ENCODE measurements at regions not wholly inside any gene's neighbourhood (a gene's known extent, or its start where the extent isn't known, plus 50 kb on each side); places are given as distances from the start of the nearest gene placed in this dataset.

DNA sequence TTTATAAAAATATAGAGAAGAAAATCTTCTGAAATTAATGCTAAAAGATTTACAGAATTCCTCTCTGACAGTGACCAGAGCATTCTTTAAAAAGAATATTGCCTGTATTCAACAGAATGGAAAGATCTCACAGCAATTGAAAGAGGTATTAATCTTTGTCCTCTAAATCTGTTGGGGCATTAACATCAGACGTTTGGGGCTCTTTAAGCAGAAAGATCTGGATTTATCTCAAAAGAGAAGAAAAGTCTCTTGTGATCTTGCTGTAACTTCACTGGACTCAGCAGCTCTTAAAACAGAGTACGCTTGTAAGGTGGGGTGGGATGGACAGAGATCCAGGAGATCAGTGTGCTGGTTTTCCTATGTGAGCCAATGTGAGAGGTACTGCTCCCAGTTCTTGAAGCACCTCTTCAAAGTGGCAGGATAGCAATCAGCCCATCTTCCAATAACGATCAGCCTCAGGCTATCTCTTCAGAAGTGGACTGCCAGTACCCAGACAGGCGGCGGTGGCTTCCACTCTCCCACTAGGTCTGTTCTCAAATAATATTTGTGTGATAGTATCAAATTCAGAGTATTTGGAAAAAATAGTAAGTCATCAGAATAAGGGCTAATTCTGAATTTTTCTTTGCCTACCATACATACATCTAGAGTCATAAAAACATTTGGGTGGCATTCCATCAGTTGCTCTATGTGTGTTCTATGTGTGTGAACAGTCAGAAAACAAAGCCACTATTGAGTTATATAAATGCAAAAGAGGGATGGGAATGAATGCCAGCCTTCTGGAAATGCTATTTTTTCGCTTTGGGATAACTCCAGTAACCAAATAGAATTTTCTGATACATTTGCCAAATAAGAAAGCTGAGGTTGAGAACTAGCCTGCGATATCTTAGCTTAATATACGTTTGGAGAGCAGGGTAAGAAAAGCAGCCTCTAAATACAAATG, 237.4 kb upstream of the RGS6 start:
- Histone ChIP-seq H3K4me3 (no peak overlapping the region), H3K4me1 (ENCODE audit: control insufficient read depth in 5 of 5, insufficient read depth in 5 of 5, low read length in 5 of 5) (peaks cover 2 to 35% (median 5%) of the 10 kb centered on the region in 5 donors), H3K27ac (ENCODE audit: low read depth in 1 of 2, low read length in 1 of 2) (no peak overlapping the region), H3K9ac (ENCODE audit: insufficient read depth in 1 of 2, low read length in 2 of 2) (no peak overlapping the region), H3K9me3 (ENCODE audit: control insufficient read depth in 4 of 4, insufficient read depth in 3 of 4, low read length in 3 of 4) (no peaks in the 10 kb centered on the region), H3K27me3 (ENCODE audit: control insufficient read depth in 3 of 3, insufficient read depth in 3 of 3, low read length in 2 of 3) (no peaks in the 10 kb centered on the region), H3K36me3 (ENCODE audit: control insufficient read depth in 4 of 4, insufficient read depth in 4 of 4, low read length in 4 of 4) (peaks cover 0 to 3% (median 0%) of the 10 kb centered on the region in 4 donors)
- DNase-seq (peak in 1 of 3 donors; percentile 25), ATAC-seq (ENCODE audit: insufficient read depth, low FRiP score) (no peak)
- TF ChIP-seq, protein P1, sequence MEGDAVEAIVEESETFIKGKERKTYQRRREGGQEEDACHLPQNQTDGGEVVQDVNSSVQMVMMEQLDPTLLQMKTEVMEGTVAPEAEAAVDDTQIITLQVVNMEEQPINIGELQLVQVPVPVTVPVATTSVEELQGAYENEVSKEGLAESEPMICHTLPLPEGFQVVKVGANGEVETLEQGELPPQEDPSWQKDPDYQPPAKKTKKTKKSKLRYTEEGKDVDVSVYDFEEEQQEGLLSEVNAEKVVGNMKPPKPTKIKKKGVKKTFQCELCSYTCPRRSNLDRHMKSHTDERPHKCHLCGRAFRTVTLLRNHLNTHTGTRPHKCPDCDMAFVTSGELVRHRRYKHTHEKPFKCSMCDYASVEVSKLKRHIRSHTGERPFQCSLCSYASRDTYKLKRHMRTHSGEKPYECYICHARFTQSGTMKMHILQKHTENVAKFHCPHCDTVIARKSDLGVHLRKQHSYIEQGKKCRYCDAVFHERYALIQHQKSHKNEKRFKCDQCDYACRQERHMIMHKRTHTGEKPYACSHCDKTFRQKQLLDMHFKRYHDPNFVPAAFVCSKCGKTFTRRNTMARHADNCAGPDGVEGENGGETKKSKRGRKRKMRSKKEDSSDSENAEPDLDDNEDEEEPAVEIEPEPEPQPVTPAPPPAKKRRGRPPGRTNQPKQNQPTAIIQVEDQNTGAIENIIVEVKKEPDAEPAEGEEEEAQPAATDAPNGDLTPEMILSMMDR (IDR thresholded peaks at IDR 0.05; ENCODE audit: control extremely low read depth, extremely low read depth) = no peak
- 85 to 88% methylated on average over 8 of the region's 8 CpGs for WGBS, 2 donors

- WGBS, 2 donors = 72 to 87% methylated on average over 6 of the region's 6 CpGs
- H3K36me3 ChIP-seq (ENCODE audit: control insufficient read depth in 4 of 4, insufficient read depth in 4 of 4, low read length in 4 of 4) = peaks cover 0 to 3% (median 0%) of the 10 kb centered on the region in 4 donors
- ATAC-seq (ENCODE audit: insufficient read depth, low FRiP score) (no peak), DNase-seq (peak in 2 of 3 donors; percentile 57 to 73)
- TF ChIP-seq, protein P1 (IDR thresholded peaks at IDR 0.05; ENCODE audit: control extremely low read depth, extremely low read depth) = no peak
- no peak overlapping the region for H3K9ac ChIP-seq (ENCODE audit: insufficient read depth in 1 of 2, low read length in 2 of 2)
- H3K27me3 ChIP-seq (ENCODE audit: control insufficient read depth in 3 of 3, insufficient read depth in 3 of 3, low read length in 2 of 3) = no peaks in the 10 kb centered on the region
- no peaks in the 10 kb centered on the region for H3K9me3 ChIP-seq (ENCODE audit: control insufficient read depth in 4 of 4, insufficient read depth in 3 of 4, low read length in 3 of 4)
- no peak overlapping the region for H3K27ac ChIP-seq (ENCODE audit: low read depth in 1 of 2, low read length in 1 of 2)
- peaks cover 2 to 32% (median 5%) of the 10 kb centered on the region in 5 donors for H3K4me1 ChIP-seq (ENCODE audit: control insufficient read depth in 5 of 5, insufficient read depth in 5 of 5, low read length in 5 of 5)
- no peak overlapping the region for H3K4me3 ChIP-seq
Observed at GRCh38 chr14:71695611-71696350, 236.4 kb upstream of the RGS6 start.

DNA sequence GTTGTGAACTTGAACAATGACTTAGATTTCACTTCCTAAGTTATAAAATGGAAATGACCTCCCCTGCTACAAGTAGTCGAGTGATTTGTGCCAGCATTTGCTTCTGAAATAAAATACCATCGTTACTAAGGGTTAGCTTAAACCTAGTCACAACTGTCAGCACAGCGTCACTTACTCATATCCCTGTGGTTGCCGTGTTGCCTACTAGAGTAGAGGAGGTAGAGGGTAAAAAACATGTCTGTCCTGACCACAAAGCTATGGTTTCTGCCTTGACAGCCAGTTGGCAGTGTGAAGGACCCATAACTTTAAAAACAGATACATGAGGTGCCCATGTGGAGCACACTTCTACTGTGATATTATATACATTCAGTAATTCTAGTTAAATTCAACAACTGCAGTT, 234.2 kb upstream of the RGS6 start:
- DNase-seq (no peak), ATAC-seq (ENCODE audit: insufficient read depth, low FRiP score) (no peak)
- peaks cover 0 to 3% (median 0%) of the 10 kb centered on the region in 4 donors for H3K36me3 ChIP-seq (ENCODE audit: control insufficient read depth in 4 of 4, insufficient read depth in 4 of 4, low read length in 4 of 4)
- no peak overlapping the region for H3K27ac ChIP-seq (ENCODE audit: low read depth in 1 of 2, low read length in 1 of 2)
- no peaks in the 10 kb centered on the region for H3K9me3 ChIP-seq (ENCODE audit: control insufficient read depth in 4 of 4, insufficient read depth in 3 of 4, low read length in 3 of 4)
- TF ChIP-seq, protein P1 (IDR thresholded peaks at IDR 0.05; ENCODE audit: control extremely low read depth, extremely low read depth) = no peak
- WGBS, 2 donors = 88 to 90% methylated on average over 4 of the region's 4 CpGs
- H3K27me3 ChIP-seq (ENCODE audit: control insufficient read depth in 3 of 3, insufficient read depth in 3 of 3, low read length in 2 of 3) = no peaks in the 10 kb centered on the region
- no peak overlapping the region for H3K9ac ChIP-seq (ENCODE audit: insufficient read depth in 1 of 2, low read length in 2 of 2)
- H3K4me1 ChIP-seq (ENCODE audit: control insufficient read depth in 5 of 5, insufficient read depth in 5 of 5, low read length in 5 of 5) = peaks cover 2 to 46% (median 7%) of the 10 kb centered on the region in 5 donors
- no peak overlapping the region for H3K4me3 ChIP-seq

Data from lung (tissue), 11 donors.